ENCODE measurements at regions not wholly inside any gene's neighbourhood (a gene's known extent, or its start where the extent isn't known, plus 50 kb on each side); places are given as distances from the start of the nearest gene placed in this dataset.
"Not testable (repeated sequence)": the region's sequence is repeated elsewhere in the genome, so short reads cannot be mapped to it uniquely, and the experiment has no call there.

DNA sequence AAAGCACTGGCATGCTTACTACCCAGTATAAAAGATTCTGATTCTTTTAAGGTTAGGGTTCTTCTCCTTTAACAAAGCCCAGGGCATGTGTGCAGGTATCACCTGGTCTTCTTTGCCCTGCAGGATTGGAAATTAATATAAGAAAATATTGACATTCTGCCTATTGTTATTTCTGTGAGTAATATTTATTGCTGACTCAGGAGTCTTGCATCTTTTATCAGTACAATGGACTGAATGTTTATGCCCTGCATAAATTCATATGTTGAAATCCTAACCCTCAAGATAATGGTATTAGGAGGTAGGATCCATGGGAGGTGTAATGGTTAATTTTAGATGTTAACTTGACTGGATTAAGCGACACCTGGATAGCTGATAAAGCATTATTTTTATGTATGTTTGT is 189.0 kb downstream of the LRRC70 start:
- no peak for TF ChIP-seq ZFX (IDR thresholded peaks at IDR 0.05; ENCODE audit: borderline replicate concordance)
- TF ChIP-seq, protein P1, sequence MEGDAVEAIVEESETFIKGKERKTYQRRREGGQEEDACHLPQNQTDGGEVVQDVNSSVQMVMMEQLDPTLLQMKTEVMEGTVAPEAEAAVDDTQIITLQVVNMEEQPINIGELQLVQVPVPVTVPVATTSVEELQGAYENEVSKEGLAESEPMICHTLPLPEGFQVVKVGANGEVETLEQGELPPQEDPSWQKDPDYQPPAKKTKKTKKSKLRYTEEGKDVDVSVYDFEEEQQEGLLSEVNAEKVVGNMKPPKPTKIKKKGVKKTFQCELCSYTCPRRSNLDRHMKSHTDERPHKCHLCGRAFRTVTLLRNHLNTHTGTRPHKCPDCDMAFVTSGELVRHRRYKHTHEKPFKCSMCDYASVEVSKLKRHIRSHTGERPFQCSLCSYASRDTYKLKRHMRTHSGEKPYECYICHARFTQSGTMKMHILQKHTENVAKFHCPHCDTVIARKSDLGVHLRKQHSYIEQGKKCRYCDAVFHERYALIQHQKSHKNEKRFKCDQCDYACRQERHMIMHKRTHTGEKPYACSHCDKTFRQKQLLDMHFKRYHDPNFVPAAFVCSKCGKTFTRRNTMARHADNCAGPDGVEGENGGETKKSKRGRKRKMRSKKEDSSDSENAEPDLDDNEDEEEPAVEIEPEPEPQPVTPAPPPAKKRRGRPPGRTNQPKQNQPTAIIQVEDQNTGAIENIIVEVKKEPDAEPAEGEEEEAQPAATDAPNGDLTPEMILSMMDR (IDR thresholded peaks at IDR 0.05): no peak
- no peak overlapping the region for H3K27ac ChIP-seq

DNA sequence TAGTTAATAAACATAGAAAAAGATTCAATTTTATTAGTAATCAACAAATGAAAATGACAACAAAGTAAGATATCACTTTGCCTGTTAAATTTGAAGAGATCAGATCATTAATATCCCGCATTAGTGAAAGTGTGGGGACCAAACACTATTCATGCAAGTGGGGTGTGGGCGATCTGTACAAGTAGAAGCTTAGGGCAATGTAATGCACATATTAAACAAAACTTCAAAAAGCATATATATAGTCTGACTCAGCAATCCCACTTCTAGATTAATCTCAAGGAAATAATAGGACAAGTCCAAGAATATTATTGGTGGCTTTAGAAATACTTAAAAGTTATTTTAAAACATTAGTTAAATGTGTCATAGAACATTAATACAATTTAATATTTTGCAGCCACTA is 188.5 kb downstream of the LRRC70 start:
- TF ChIP-seq, protein P1 (IDR thresholded peaks at IDR 0.05): no peak
- no peak for TF ChIP-seq ZFX (IDR thresholded peaks at IDR 0.05; ENCODE audit: borderline replicate concordance)
- H3K27ac ChIP-seq: no peak overlapping the region

DNA sequence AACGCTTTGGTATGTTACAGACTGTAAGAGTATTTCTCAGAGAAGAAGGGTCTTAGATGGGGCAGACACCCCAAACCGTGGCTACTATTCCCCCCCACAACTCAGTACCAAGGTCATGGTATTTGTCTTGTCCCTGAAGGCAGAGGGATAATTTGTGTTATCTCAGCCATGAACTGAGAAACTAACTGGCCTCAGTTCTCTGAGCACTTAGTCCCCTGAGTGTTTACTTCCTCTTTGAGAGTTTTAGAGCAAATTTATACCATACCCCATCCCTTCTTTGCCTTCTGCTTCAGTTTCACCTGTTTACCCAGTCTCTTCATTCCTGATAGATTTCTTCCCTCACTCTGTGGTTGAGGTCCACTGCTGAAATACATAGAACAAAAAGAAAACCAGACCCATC is 183.9 kb downstream of the LRRC70 start:
- no peak overlapping the region for H3K27ac ChIP-seq
- TF ChIP-seq, protein P1 (IDR thresholded peaks at IDR 0.05): no peak
- TF ChIP-seq ZFX (IDR thresholded peaks at IDR 0.05; ENCODE audit: borderline replicate concordance): no peak

DNA sequence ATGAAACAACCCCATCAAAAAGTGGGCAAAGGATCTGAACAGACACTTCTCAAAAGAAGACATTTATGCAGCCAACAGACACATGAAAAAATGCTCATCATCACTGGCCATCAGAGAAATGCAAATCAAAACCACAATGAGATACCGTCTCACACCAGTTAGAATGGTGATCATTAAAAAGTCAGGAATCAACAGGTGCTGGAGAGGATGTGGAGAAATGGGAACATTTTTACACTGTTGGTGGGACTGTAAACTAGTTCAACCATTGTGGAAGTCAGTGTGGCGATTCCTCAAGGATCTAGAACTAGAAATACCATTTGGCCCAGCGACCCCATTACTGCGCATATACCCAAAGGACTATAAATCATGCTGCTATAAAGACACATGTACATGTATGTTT is 179.1 kb downstream of the LRRC70 start:
- H3K27ac ChIP-seq: not testable (repeated sequence)

DNA sequence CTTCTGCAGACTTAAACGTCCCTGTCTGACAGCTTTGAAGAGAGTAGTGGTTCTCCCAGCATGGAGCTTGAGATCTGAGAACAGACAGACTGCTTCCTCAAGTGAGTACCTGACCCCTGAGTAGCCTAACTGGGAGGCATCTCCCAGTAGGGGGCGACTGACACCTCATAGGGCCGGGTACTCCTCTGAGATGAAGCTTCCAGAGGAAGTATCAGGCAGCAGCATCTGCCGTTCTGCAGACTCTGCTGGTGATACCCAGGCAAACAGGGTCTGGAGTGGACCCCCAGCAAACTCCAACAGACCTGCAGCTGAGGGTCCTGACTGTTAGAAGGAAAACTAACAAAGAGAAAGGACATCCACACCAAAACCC is 174.4 kb downstream of the LRRC70 start:
- H3K27ac ChIP-seq: not testable (repeated sequence)
- TF ChIP-seq, protein P1 (IDR thresholded peaks at IDR 0.05): 0 out of 2 replicates have a peak, but pooled peaks have one; percentile 12

DNA sequence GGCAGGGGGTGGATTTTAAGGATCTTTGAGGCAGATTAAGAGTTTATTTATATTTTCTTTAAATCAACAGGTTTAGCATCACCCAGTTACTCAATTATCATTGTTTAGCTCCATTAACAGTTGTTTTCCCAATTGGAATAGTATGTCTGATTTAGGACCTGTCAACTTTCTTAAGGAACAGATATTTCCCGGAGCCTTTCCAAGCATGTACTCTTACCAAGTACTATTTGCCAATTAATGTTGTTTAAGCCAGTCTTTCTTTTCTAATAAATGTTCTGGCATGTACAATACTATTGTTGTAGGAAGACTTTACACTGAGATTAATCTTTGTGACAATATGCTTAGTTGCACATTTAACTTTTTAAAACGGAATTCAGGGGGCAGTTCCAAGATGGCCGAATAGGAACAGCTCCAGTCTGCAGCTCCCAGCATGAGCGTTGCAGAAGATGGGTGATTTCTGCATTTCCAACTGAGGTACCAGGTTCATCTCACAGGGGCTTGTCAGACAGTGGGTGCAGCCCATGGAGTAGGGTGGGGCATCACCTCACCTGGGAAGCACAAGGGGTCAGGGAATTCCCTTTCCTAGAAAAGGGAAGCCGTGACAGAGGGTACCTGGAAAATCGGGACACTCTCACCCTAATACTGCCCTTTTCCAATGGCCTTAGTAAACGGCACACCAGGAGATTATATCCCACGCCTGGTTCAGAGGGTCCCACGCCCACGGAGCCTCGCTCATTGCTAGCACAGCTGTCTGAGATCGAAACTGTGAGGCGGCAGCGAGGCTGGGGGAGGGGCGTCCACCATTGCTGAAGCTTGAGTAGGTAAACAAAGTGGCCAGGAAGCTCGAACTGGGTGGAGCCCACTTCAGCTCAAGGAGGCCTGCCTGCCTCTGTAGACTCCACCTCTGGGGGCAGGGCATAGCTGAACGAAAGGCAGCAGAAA is 173.7 kb downstream of the LRRC70 start:
- peak overlapping the region; percentile 48 for H3K27ac ChIP-seq

DNA sequence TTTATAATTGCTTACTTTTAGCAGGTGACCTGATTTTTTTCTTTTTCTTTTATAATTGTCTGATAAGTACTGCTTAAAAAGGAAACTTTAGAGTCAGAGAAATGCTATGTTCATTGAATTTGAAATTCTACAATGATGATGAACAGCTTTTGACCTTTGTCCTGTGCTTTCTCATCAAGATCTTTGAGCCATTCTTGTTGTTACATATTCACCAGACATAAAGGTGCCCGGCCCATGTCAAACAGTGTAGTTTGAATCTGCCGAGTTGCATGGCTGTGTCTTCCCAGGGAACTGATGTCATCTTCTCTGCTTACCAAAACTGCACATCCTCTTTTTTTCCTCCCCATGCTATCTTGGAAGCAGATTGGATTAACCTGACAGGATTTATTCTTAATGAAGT is 163.6 kb downstream of the LRRC70 start:
- H3K27ac ChIP-seq: no peak overlapping the region
- TF ChIP-seq ZFX (IDR thresholded peaks at IDR 0.05; ENCODE audit: borderline replicate concordance): no peak
- TF ChIP-seq, protein P1 (IDR thresholded peaks at IDR 0.05): no peak

DNA sequence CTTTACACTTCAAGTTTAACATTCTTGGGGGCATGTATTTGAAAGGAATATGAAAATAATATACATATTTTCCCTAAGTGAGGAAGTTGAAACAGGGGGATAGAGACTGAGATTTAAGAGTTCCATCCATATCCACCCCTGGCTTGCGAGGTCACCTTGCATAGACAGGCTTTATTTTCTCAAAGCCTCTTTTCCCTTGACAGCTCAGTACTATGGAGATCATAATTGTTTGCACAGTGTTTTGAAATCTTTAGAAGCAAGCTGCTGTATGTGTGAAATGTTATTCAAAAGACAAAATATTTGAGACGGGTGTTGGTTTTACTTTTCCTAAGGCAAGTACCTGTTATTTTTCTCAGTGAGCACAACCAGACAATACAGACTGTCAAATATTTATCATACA is 163.1 kb downstream of the LRRC70 start:
- no peak for TF ChIP-seq ZFX (IDR thresholded peaks at IDR 0.05; ENCODE audit: borderline replicate concordance)
- TF ChIP-seq, protein P1 (IDR thresholded peaks at IDR 0.05): no peak
- no peak overlapping the region for H3K27ac ChIP-seq

Data from 22Rv1 (cell line).